HL-60 (cell line): ENCODE measurements at regions not wholly inside any gene's neighbourhood (a gene's known extent, or its start where the extent isn't known, plus 50 kb on each side); places are given as distances from the start of the nearest gene placed in this dataset.

Experiments
- GABPA ChIP-seq: IDR thresholded peaks from 2 replicates; pipeline ENCODE4 v1.6.1; 2012; ENCODE audit warnings: low read depth
- POLR2AphosphoS5 ChIP-seq: IDR thresholded peaks from 2 replicates; pipeline ENCODE4 v1.6.1; 2012; ENCODE audit warnings: low read depth
- SPI1 ChIP-seq: IDR thresholded peaks from 2 replicates; pipeline ENCODE4 v1.6.1; 2012; ENCODE audit warnings: low read depth, mild to moderate bottlenecking, borderline replicate concordance
- TF ChIP-seq, protein P1 (sequence below): IDR thresholded peaks from one replicate; pipeline ENCODE4 v1.5.1; 2011; ENCODE audit warnings: low read length, control low read depth, inconsistent platforms; ENCODE audit not compliant: insufficient read depth
- TF ChIP-seq, protein P2 (sequence below): IDR thresholded peaks from 2 replicates; pipeline ENCODE4 v1.6.1; 2012; ENCODE audit warnings: low read depth; ENCODE audit not compliant: insufficient replicate concordance

DNA sequence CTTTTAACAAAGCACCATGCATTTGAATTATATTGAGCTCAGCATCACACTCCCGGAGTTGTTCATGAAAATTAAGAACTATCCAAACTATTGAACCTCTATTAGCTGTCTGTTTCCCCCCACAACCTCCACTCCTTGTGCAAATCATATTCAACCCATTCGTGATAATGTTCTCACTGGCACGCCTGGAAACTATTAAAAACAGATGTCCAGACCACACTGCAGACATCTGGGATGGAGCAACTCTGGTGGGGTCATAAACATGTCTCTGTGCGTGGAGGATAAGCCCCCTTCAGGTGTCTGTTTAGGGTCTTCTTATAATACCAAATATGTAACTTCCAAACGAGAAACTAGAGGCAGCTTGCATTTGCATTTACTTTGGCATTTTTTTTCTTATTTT lies 193.7 kb downstream of the TFAP2A start:
- TF ChIP-seq, protein P1, sequence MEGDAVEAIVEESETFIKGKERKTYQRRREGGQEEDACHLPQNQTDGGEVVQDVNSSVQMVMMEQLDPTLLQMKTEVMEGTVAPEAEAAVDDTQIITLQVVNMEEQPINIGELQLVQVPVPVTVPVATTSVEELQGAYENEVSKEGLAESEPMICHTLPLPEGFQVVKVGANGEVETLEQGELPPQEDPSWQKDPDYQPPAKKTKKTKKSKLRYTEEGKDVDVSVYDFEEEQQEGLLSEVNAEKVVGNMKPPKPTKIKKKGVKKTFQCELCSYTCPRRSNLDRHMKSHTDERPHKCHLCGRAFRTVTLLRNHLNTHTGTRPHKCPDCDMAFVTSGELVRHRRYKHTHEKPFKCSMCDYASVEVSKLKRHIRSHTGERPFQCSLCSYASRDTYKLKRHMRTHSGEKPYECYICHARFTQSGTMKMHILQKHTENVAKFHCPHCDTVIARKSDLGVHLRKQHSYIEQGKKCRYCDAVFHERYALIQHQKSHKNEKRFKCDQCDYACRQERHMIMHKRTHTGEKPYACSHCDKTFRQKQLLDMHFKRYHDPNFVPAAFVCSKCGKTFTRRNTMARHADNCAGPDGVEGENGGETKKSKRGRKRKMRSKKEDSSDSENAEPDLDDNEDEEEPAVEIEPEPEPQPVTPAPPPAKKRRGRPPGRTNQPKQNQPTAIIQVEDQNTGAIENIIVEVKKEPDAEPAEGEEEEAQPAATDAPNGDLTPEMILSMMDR = no peak
- no peak for TF ChIP-seq POLR2AphosphoS5
- TF ChIP-seq, protein P2, sequence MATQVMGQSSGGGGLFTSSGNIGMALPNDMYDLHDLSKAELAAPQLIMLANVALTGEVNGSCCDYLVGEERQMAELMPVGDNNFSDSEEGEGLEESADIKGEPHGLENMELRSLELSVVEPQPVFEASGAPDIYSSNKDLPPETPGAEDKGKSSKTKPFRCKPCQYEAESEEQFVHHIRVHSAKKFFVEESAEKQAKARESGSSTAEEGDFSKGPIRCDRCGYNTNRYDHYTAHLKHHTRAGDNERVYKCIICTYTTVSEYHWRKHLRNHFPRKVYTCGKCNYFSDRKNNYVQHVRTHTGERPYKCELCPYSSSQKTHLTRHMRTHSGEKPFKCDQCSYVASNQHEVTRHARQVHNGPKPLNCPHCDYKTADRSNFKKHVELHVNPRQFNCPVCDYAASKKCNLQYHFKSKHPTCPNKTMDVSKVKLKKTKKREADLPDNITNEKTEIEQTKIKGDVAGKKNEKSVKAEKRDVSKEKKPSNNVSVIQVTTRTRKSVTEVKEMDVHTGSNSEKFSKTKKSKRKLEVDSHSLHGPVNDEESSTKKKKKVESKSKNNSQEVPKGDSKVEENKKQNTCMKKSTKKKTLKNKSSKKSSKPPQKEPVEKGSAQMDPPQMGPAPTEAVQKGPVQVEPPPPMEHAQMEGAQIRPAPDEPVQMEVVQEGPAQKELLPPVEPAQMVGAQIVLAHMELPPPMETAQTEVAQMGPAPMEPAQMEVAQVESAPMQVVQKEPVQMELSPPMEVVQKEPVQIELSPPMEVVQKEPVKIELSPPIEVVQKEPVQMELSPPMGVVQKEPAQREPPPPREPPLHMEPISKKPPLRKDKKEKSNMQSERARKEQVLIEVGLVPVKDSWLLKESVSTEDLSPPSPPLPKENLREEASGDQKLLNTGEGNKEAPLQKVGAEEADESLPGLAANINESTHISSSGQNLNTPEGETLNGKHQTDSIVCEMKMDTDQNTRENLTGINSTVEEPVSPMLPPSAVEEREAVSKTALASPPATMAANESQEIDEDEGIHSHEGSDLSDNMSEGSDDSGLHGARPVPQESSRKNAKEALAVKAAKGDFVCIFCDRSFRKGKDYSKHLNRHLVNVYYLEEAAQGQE = no peak
- no peak for TF ChIP-seq GABPA
- no peak for TF ChIP-seq SPI1
